SK-N-SH (cell line): ENCODE measurements at regions not wholly inside any gene's neighbourhood (a gene's known extent, or its start where the extent isn't known, plus 50 kb on each side); places are given as distances from the start of the nearest gene placed in this dataset.

Experiments used
- CTCF ChIA-PET: fragments of 300-600, 350-600 bp; formaldehyde crosslinking; extraction: SDS; loops from one replicate; lab custom pipeline; 2021; lab: Yijun Ruan, JAX
- POLR2A ChIA-PET: fragments of 350-600 bp; sonication (Branson Sonifier 250); formaldehyde crosslinking; extraction: SDS; loops from one replicate; lab custom pipeline; 2020; ENCODE audit warnings: antibody characterized with exemption, inconsistent platforms; lab: Yijun Ruan, JAX
- DNase-seq: peaks from one replicate; pipeline ENCODE4 v3.0.0; 2012
- H2AFZ ChIP-seq: fragments of 200-600 bp; sonication (generic); 2 replicates; pipeline ENCODE4 v1.8.1; 2016; ENCODE audit warnings: antibody characterized with exemption, mild to moderate bottlenecking, low read depth
- H3F3A ChIP-seq: fragments of 200-600 bp; sonication (generic); replicated peaks from 2 replicates; pipeline ENCODE3; 2016; ENCODE audit warnings: antibody characterized with exemption, mild to moderate bottlenecking; ENCODE audit not compliant: insufficient read depth
- H3K27ac ChIP-seq, 2 experiments: fragments of 200-500 bp in 1 of 2; fragments of 200-600 bp in 1 of 2; sonication (Bioruptor generic) in 1 of 2; sonication (generic), shearing (Covaris generic) in 1 of 2; 2 replicates each; pipeline versions ENCODE4 v1.5.1 to v1.6.1; 2014 to 2016; ENCODE audit warnings: low read depth in 2 of 2, inconsistent platforms in 1 of 2, low read length in 1 of 2, mild to moderate bottlenecking in 1 of 2, mixed read lengths in 1 of 2
- H3K27me3 ChIP-seq: fragments of 200-600 bp; sonication (generic), shearing (Covaris generic); 2 replicates; pipeline ENCODE4 v1.6.1; 2016; ENCODE audit warnings: mixed run types; ENCODE audit not compliant: insufficient read depth
- H3K36me3 ChIP-seq, 2 experiments: fragments of 200-500 bp in 1 of 2; fragments of 200-600 bp in 1 of 2; sonication (Bioruptor generic) in 1 of 2; sonication (generic) in 1 of 2; replicated peaks in 1 of 2; 2 replicates each; pipeline versions ENCODE3 to v1.5.1; 2014 to 2016; ENCODE audit warnings: low read length in 1 of 2, mild to moderate bottlenecking in 1 of 2; ENCODE audit not compliant: insufficient read depth in 2 of 2, control insufficient read depth in 1 of 2
- H3K4me1 ChIP-seq, 2 experiments: fragments of 200-500 bp in 1 of 2; fragments of 200-600 bp in 1 of 2; sonication (Bioruptor generic) in 1 of 2; sonication (generic), shearing (Covaris generic) in 1 of 2; 2 replicates each; pipeline versions ENCODE4 v1.5.1 to v1.6.1; 2014 to 2016; ENCODE audit warnings: low read depth in 1 of 2, low read length in 1 of 2, mixed run types in 1 of 2; ENCODE audit not compliant: insufficient read depth in 2 of 2, control insufficient read depth in 1 of 2
- H3K4me2 ChIP-seq: fragments of 200-600 bp; sonication (generic), shearing (Covaris generic); 2 replicates; pipeline ENCODE4 v1.6.1; 2017; ENCODE audit warnings: mixed run types
- H3K4me3 ChIP-seq, 2 experiments: fragments of 200-500 bp in 1 of 2; fragments of 200-600 bp in 1 of 2; sonication (Bioruptor generic) in 1 of 2; sonication (generic), shearing (Covaris generic) in 1 of 2; 2 replicates each; pipeline versions ENCODE4 v1.5.1 to v1.8.1; 2014 to 2016; ENCODE audit warnings: low read depth in 2 of 2, inconsistent platforms in 1 of 2, low read length in 1 of 2, mild to moderate bottlenecking in 1 of 2, mixed read lengths in 1 of 2, moderate library complexity in 1 of 2
- H3K79me2 ChIP-seq: fragments of 200-600 bp; sonication (generic); 2 replicates; pipeline ENCODE4 v1.8.1; 2017; ENCODE audit warnings: mild to moderate bottlenecking; ENCODE audit not compliant: insufficient read depth
- H3K9ac ChIP-seq: fragments of 200-600 bp; sonication (generic); 2 replicates; pipeline ENCODE4 v1.6.1; 2017; ENCODE audit warnings: mixed run types
- H3K9me2 ChIP-seq: fragments of 200-600 bp; sonication (generic); 2 replicates; pipeline ENCODE4 v1.6.1; 2017; ENCODE audit warnings: mixed run types
- H3K9me3 ChIP-seq: fragments of 200-600 bp; sonication (generic); 2 replicates; pipeline ENCODE4 v1.6.1; 2017; ENCODE audit warnings: mixed run types, mild to moderate bottlenecking, moderate library complexity
- H4K20me1 ChIP-seq: fragments of 200-600 bp; sonication (generic); 2 replicates; pipeline ENCODE4 v1.6.1; 2017; ENCODE audit warnings: mild to moderate bottlenecking, mixed run types; ENCODE audit not compliant: insufficient read depth
- CHD2 ChIP-seq: fragments of 150-350 bp; IDR thresholded peaks from 2 replicates; pipeline ENCODE4 v1.6.1; 2018; ENCODE audit warnings: low read length; ENCODE audit not compliant: partially characterized antibody
- ELF1 ChIP-seq: IDR thresholded peaks from 2 replicates; pipeline ENCODE4 v1.4.0; 2012
- EP300 ChIP-seq, 2 experiments: IDR thresholded peaks; 2 replicates each; pipeline versions ENCODE4 v1.4.0 to v1.6.1; 2012; ENCODE audit warnings: borderline replicate concordance in 1 of 2, low read depth in 1 of 2, low read length in 1 of 2
- EZH2phosphoT487 ChIP-seq: fragments of 200-600 bp; sonication (generic); IDR thresholded peaks from 2 replicates; pipeline ENCODE4 v1.6.1; 2017; ENCODE audit warnings: low read depth, mixed run types, mild to moderate bottlenecking, antibody characterized with exemption, moderate library complexity, borderline replicate concordance
- FOSL2 ChIP-seq: IDR thresholded peaks from 2 replicates; pipeline ENCODE4 v1.4.0; 2012; ENCODE audit warnings: low read depth, mild to moderate bottlenecking, moderate library complexity, borderline replicate concordance
- FOXJ3 ChIP-seq: sonication (generic); formaldehyde crosslinking; IDR thresholded peaks from 2 replicates; pipeline ENCODE4 v1.5.1; 2020; ENCODE audit warnings: mild to moderate bottlenecking, missing genetic modification reagents
- FOXM1 ChIP-seq: IDR thresholded peaks from 2 replicates; pipeline ENCODE4 v1.4.0; 2012; ENCODE audit warnings: low read depth, mild to moderate bottlenecking
- GATA2 ChIP-seq: sonication (generic); formaldehyde crosslinking; IDR thresholded peaks from 2 replicates; pipeline ENCODE4 v1.5.0; 2020; ENCODE audit warnings: mild to moderate bottlenecking, missing genetic modification reagents
- MAX ChIP-seq: IDR thresholded peaks from 2 replicates; pipeline ENCODE4 v1.4.0; 2012; ENCODE audit warnings: low read depth
- MEF2A ChIP-seq: IDR thresholded peaks from 2 replicates; pipeline ENCODE4 v1.4.0; 2012; ENCODE audit warnings: low read depth, borderline replicate concordance
- MXI1 ChIP-seq: IDR thresholded peaks from 2 replicates; pipeline ENCODE4 v1.6.1; 2012; ENCODE audit warnings: mild to moderate bottlenecking, low read depth, low read length, improper control_type of control experiment
- NFIC ChIP-seq: IDR thresholded peaks from 2 replicates; pipeline ENCODE4 v1.4.0; 2012; ENCODE audit warnings: borderline replicate concordance
- NRF1 ChIP-seq: IDR thresholded peaks from 2 replicates; pipeline ENCODE4 v1.6.1; 2012; ENCODE audit warnings: low read depth, mild to moderate bottlenecking, low read length
- POLR2AphosphoS5 ChIP-seq: IDR thresholded peaks from 2 replicates; pipeline ENCODE4 v1.6.1; 2012; ENCODE audit warnings: low read depth, low read length
- RCOR1 ChIP-seq: fragments of 150-350 bp; IDR thresholded peaks from 2 replicates; pipeline ENCODE4 v1.6.1; 2017; ENCODE audit warnings: antibody characterized with exemption, low read length
- RFX5 ChIP-seq: IDR thresholded peaks from 2 replicates; pipeline ENCODE4 v1.6.1; 2012; ENCODE audit warnings: mild to moderate bottlenecking, improper control_type of control experiment, low read length
- RXRA ChIP-seq: IDR thresholded peaks from 2 replicates; pipeline ENCODE4 v1.4.0; 2012; ENCODE audit warnings: low read depth, mild to moderate bottlenecking, borderline replicate concordance
- TCF12 ChIP-seq: IDR thresholded peaks from 2 replicates; pipeline ENCODE4 v1.4.0; 2012
- TEAD4 ChIP-seq: IDR thresholded peaks from 2 replicates; pipeline ENCODE4 v1.4.0; 2012; ENCODE audit warnings: mild to moderate bottlenecking, borderline replicate concordance; ENCODE audit not compliant: insufficient read depth
- YY1 ChIP-seq: IDR thresholded peaks from 2 replicates; pipeline ENCODE4 v1.4.0; 2012; ENCODE audit warnings: low read depth, mild to moderate bottlenecking
- WGBS: methylation state at CpG from one replicate; pipeline ENCODE4 v1.1.6; 2017; ENCODE audit warnings: low lambda C conversion rate; 5-methylcytosine and 5-hydroxymethylcytosine counted together
- TF ChIP-seq, protein P1 (sequence below): IDR thresholded peaks from 2 replicates; pipeline ENCODE4 v1.4.0; 2012; ENCODE audit warnings: low read depth, borderline replicate concordance
- TF ChIP-seq, protein P2 (sequence below): fragments of 150-350 bp; IDR thresholded peaks from 2 replicates; pipeline ENCODE4 v1.6.1; 2016; ENCODE audit warnings: mild to moderate bottlenecking, low read depth, low read length
- TF ChIP-seq, protein P3 (sequence below): fragments of 200-600 bp; sonication (generic); IDR thresholded peaks from 2 replicates; pipeline ENCODE4 v1.6.1; 2017; ENCODE audit warnings: antibody characterized with exemption, mild to moderate bottlenecking, moderate library complexity

GRCh38 chr7:109261781-109262180, 692.1 kb downstream of the DNAJB9 start:
- Histone ChIP-seq H3K9me2 (no peaks in the 10 kb centered on the region; the same call in 1 of the 2 replicates), H3F3A (no peaks in the 10 kb centered on the region), H3K4me3 (no peak overlapping the region), H3K79me2 (no peaks in the 10 kb centered on the region), H2AFZ (no peak overlapping the region), H3K4me1 (no peaks in the 10 kb centered on the region), H3K9me3 (peaks cover 17% of the 10 kb centered on the region; the same call in 1 of the 2 replicates), H3K36me3 (no peaks in the 10 kb centered on the region), H4K20me1 (no peaks in the 10 kb centered on the region), H3K27ac (no peak overlapping the region), H3K27me3 (no peaks in the 10 kb centered on the region), H3K4me2 (no peak overlapping the region), H3K9ac (no peak overlapping the region)
- POLR2A ChIA-PET = no interaction called here
- CTCF ChIA-PET = no interaction called here
- no peak for DNase-seq
- WGBS = 17% methylated on average over 3 of the region's 3 CpGs
- no peak for TF ChIP-seq POLR2AphosphoS5
- TF ChIP-seq FOXJ3 = no peak
- no peak for TF ChIP-seq RXRA
- TF ChIP-seq MAX = no peak
- TF ChIP-seq, protein P1, sequence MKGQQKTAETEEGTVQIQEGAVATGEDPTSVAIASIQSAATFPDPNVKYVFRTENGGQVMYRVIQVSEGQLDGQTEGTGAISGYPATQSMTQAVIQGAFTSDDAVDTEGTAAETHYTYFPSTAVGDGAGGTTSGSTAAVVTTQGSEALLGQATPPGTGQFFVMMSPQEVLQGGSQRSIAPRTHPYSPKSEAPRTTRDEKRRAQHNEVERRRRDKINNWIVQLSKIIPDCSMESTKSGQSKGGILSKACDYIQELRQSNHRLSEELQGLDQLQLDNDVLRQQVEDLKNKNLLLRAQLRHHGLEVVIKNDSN = no peak
- no peak for TF ChIP-seq MEF2A
- no peak for TF ChIP-seq MXI1
- no peak for TF ChIP-seq TCF12
- TF ChIP-seq FOXM1 = no peak
- no peak for TF ChIP-seq TEAD4
- no peak for TF ChIP-seq EP300 (IDR thresholded peaks at IDR 0.05; ENCODE audit: borderline replicate concordance in 1 of 2, low read depth in 1 of 2, low read length in 1 of 2)
- no peak for TF ChIP-seq NFIC
- TF ChIP-seq, protein P2, sequence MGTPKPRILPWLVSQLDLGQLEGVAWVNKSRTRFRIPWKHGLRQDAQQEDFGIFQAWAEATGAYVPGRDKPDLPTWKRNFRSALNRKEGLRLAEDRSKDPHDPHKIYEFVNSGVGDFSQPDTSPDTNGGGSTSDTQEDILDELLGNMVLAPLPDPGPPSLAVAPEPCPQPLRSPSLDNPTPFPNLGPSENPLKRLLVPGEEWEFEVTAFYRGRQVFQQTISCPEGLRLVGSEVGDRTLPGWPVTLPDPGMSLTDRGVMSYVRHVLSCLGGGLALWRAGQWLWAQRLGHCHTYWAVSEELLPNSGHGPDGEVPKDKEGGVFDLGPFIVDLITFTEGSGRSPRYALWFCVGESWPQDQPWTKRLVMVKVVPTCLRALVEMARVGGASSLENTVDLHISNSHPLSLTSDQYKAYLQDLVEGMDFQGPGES = no peak
- TF ChIP-seq RFX5 = no peak
- no peak for TF ChIP-seq YY1
- no peak for TF ChIP-seq CHD2
- TF ChIP-seq NRF1 = no peak
- TF ChIP-seq EZH2phosphoT487 = no peak
- no peak for TF ChIP-seq GATA2 (CRISPR knock-in tag)
- TF ChIP-seq, all 33 proteins: peak for 0

GRCh38 chr7:109266610-109267009, 696.9 kb downstream of the DNAJB9 start:
- TF ChIP-seq, protein P3, sequence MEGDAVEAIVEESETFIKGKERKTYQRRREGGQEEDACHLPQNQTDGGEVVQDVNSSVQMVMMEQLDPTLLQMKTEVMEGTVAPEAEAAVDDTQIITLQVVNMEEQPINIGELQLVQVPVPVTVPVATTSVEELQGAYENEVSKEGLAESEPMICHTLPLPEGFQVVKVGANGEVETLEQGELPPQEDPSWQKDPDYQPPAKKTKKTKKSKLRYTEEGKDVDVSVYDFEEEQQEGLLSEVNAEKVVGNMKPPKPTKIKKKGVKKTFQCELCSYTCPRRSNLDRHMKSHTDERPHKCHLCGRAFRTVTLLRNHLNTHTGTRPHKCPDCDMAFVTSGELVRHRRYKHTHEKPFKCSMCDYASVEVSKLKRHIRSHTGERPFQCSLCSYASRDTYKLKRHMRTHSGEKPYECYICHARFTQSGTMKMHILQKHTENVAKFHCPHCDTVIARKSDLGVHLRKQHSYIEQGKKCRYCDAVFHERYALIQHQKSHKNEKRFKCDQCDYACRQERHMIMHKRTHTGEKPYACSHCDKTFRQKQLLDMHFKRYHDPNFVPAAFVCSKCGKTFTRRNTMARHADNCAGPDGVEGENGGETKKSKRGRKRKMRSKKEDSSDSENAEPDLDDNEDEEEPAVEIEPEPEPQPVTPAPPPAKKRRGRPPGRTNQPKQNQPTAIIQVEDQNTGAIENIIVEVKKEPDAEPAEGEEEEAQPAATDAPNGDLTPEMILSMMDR = no peak
- no peak for TF ChIP-seq RFX5
- no peak for TF ChIP-seq RCOR1
- TF ChIP-seq FOSL2 = no peak
- TF ChIP-seq FOXJ3 = no peak
- TF ChIP-seq EZH2phosphoT487 = no peak
- TF ChIP-seq ELF1 = no peak
- TF ChIP-seq, protein P1 = no peak
- no peak for TF ChIP-seq MXI1
- TF ChIP-seq, all 33 proteins: peak for 0
- H3K9me2 ChIP-seq = no peaks in the 10 kb centered on the region
- WGBS = 46% methylated on average over 3 of the region's 3 CpGs
- no peak overlapping the region for H3K9ac ChIP-seq
- no peak overlapping the region for H2AFZ ChIP-seq
- POLR2A ChIA-PET = no interaction called here
- peaks cover 7% of the 10 kb centered on the region; the same call in 1 of the 2 replicates for H3K9me3 ChIP-seq
- no peaks in the 10 kb centered on the region for H3K36me3 ChIP-seq
- H3K4me1 ChIP-seq = no peaks in the 10 kb centered on the region
- DNase-seq = no peak
- H3K4me3 ChIP-seq = no peak overlapping the region
- H3K79me2 ChIP-seq = no peaks in the 10 kb centered on the region
- CTCF ChIA-PET = no interaction called here
- no peaks in the 10 kb centered on the region for H3K27me3 ChIP-seq
- H3F3A ChIP-seq = no peaks in the 10 kb centered on the region
- H3K4me2 ChIP-seq = no peak overlapping the region
- no peaks in the 10 kb centered on the region for H4K20me1 ChIP-seq
- H3K27ac ChIP-seq = no peak overlapping the region
